GM12878 (cell line): ENCODE measurements at regions not wholly inside any gene's neighbourhood (a gene's known extent, or its start where the extent isn't known, plus 50 kb on each side); places are given as distances from the start of the nearest gene placed in this dataset.
"Not testable (repeated sequence)": the region's sequence is repeated elsewhere in the genome, so short reads cannot be mapped to it uniquely, and the experiment has no call there.

Experiments used
- ATAC-seq: fragments of 200-7000 bp; cut with Tn5 transposase; 3 replicates; pipeline ENCODE4 v1.9.1; 2020; ENCODE audit warnings: mild to moderate bottlenecking, moderate library complexity
- BruUV-seq: library from RNA; stranded (reverse); fragments of 400-500 nt; replicated peaks from 2 replicates; lab custom pipeline; 2021; lab: Mats Ljungman, UMichigan
- CTCF ChIA-PET: fragments of 300-600 bp; sonication (Branson Sonifier 250); formaldehyde crosslinking; extraction: SDS; loops from one replicate; lab custom pipeline; 2021; ENCODE audit warnings: inconsistent platforms; lab: Yijun Ruan, JAX
- POLR2A ChIA-PET: fragments of 350-600 bp; formaldehyde crosslinking; extraction: SDS; loops from one replicate; lab custom pipeline; 2021; ENCODE audit warnings: inconsistent platforms; lab: Charles Lee
- RAD21 ChIA-PET: fragments of 300-600 bp; sonication (Branson Sonifier 250); formaldehyde crosslinking; loops from one replicate; lab custom pipeline; 2023; ENCODE audit warnings: antibody characterized with exemption; ENCODE audit not compliant: unreplicated experiment; lab: Charles Lee
- SMC1A ChIA-PET: fragments of 300-600 bp; sonication (Branson Sonifier 250); formaldehyde crosslinking; loops from one replicate; lab custom pipeline; 2023; ENCODE audit not compliant: unreplicated experiment, uncharacterized antibody; lab: Charles Lee
- DNase-seq: peaks from one replicate; pipeline ENCODE4 v3.0.0-alpha.2; 2011; ENCODE audit warnings: low read depth, low spot score
- FAIRE-seq: peaks from 3 replicates; lab custom pipeline; 2011; peaks lifted over from hg19 to GRCh38; lab: Jason Lieb, UNC
- H2AFZ ChIP-seq: 2 replicates; pipeline ENCODE4 v1.6.0; 2011; ENCODE audit warnings: low read depth, low read length, control low read depth; ENCODE audit not compliant: control insufficient read depth
- H3K27ac ChIP-seq: 2 replicates; pipeline ENCODE4 v1.5.1; 2011; ENCODE audit warnings: control low read depth; ENCODE audit not compliant: control insufficient read depth, insufficient read depth
- H3K27me3 ChIP-seq, 2 experiments: replicated peaks in 1 of 2; 2 replicates each; pipeline versions ENCODE4 v1.6.0 to v1.6.1; 2011; ENCODE audit warnings: low read length in 1 of 2; ENCODE audit not compliant: control insufficient read depth in 2 of 2, insufficient read depth in 2 of 2
- H3K36me3 ChIP-seq, 2 experiments: 2 replicates each; pipeline ENCODE4 v1.5.1; 2011; ENCODE audit warnings: low read length in 1 of 2; ENCODE audit not compliant: control insufficient read depth in 2 of 2, insufficient read depth in 2 of 2
- H3K4me1 ChIP-seq: 2 replicates; pipeline ENCODE4 v1.6.1; 2011; ENCODE audit warnings: mild to moderate bottlenecking, low read length, moderate library complexity, mixed read lengths; ENCODE audit not compliant: control insufficient read depth, insufficient read depth
- H3K4me2 ChIP-seq: 2 replicates; pipeline ENCODE4 v1.6.0; 2011; ENCODE audit warnings: control low read depth; ENCODE audit not compliant: control insufficient read depth, insufficient read depth
- H3K4me3 ChIP-seq: fragments of 200-600 bp; sonication (generic); 2 replicates; pipeline ENCODE4 v1.5.1; 2016
- H3K79me2 ChIP-seq: 2 replicates; pipeline ENCODE4 v1.6.0; 2011; ENCODE audit warnings: low read length; ENCODE audit not compliant: control insufficient read depth, insufficient read depth
- H3K9ac ChIP-seq: 2 replicates; pipeline ENCODE4 v1.8.0; 2011; ENCODE audit warnings: low read length, control low read depth, mixed read lengths; ENCODE audit not compliant: control insufficient read depth, insufficient read depth
- H3K9me3 ChIP-seq: replicated peaks from 3 replicates; pipeline ENCODE4 v1.5.1; 2011; ENCODE audit warnings: mild to moderate bottlenecking, low read length; ENCODE audit not compliant: control insufficient read depth, insufficient read depth
- H4K20me1 ChIP-seq: 2 replicates; pipeline ENCODE4 v1.6.0; 2011; ENCODE audit not compliant: control insufficient read depth, insufficient read depth
- CBX5 ChIP-seq: sonication (generic); IDR thresholded peaks from 2 replicates; pipeline ENCODE4 v1.6.1; 2016; ENCODE audit warnings: low read depth, moderate library complexity, mild to moderate bottlenecking, inconsistent platforms
- CTCF ChIP-seq, 3 experiments: IDR thresholded peaks in 2 of 3; conservative IDR thresholded peaks in 1 of 3; 2 replicates each; pipeline ENCODE4 v1.5.1; 2011; ENCODE audit warnings: low read depth in 3 of 3, low read length in 3 of 3, mild to moderate bottlenecking in 3 of 3, control low read depth in 2 of 3, moderate library complexity in 2 of 3, inconsistent platforms in 1 of 3, mixed read lengths in 1 of 3; ENCODE audit not compliant: control insufficient read depth in 2 of 3, insufficient read depth in 1 of 3; ENCODE audit errors: extremely low read depth in 1 of 3
- STAT3 ChIP-seq: IDR thresholded peaks from 2 replicates; pipeline ENCODE4 v1.6.1; 2011; ENCODE audit warnings: low read depth, low read length, improper control_type of control experiment
- WGBS: methylation state at CpG from one replicate; pipeline ENCODE4 v1.1.6; 2016; ENCODE audit warnings: low lambda C conversion rate; ENCODE audit not compliant: insufficient replicate concordance, insufficient coverage; ENCODE audit errors: missing lambda C conversion rate; 5-methylcytosine and 5-hydroxymethylcytosine counted together
- in situ Hi-C: fragments of 300-500 bp; cut with MboI; formaldehyde crosslinking; loops from 9 replicates; pipeline ENCODE4 v1.14.3; 2018; ENCODE audit warnings: mixed read lengths
- intact Hi-C: fragments of 100-400 bp; cut with micrococcal nuclease; formaldehyde crosslinking; loops from one replicate; pipeline ENCODE4 v1.14.2; 2022; ENCODE audit not compliant: unreplicated experiment

GRCh38 chr4:91684955-91685354 is 618.8 kb upstream of the GRID2 start (continued):
- TF ChIP-seq CTCF (IDR thresholded peaks at IDR 0.05 in 2 of 3, conservative IDR thresholded peaks at IDR 0.05 in 1 of 3; ENCODE audit: control insufficient read depth in 2 of 3, extremely low read depth in 1 of 3, insufficient read depth in 1 of 3, low read depth in 3 of 3, low read length in 3 of 3): no peak

- intact Hi-C loops (no loop called here), in situ Hi-C loops (no loop called here)
- Histone ChIP-seq H3K9me3 (no peaks in the 10 kb centered on the region), H3K4me2 (no peak overlapping the region), H3K27ac (no peak overlapping the region), H4K20me1 (no peaks in the 10 kb centered on the region), H3K9ac (no peak overlapping the region), H3K27me3 (no peaks in the 10 kb centered on the region), H3K4me1 (no peaks in the 10 kb centered on the region), H3K36me3 (no peaks in the 10 kb centered on the region), H2AFZ (no peak overlapping the region), H3K4me3 (no peak overlapping the region), H3K79me2 (no peaks in the 10 kb centered on the region)
- no peak for ATAC-seq
- no TSS peak for BruUV-seq
- SMC1A ChIA-PET: no interaction called here
- POLR2A ChIA-PET: no interaction called here
- RAD21 ChIA-PET: no interaction called here
- no peak for DNase-seq
- TF ChIP-seq STAT3 (no peak), CBX5 (no peak)
- FAIRE-seq: no peak
- CTCF ChIA-PET: no interaction called here
Measured at GRCh38 chr4:91688413-91688812, 615.4 kb upstream of the GRID2 start.

DNA sequence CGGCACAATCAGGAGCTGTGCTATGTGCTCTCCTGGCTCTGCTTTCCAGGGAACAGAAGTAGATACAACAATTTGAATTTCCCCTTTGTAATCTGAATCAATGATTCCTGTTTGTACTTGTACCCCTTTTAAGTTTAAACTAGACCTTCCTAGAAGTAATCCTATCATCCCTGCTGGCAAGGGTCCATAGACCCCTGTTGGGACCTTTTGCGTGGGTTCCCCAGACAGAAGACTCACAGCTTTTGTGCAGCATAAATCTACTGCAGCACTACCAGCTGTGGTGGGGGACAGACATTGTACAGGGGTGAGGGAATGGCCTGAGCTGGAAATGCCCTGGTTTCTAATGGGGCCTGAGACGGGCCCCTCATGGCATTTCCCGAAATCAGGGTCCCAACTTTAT is 604.1 kb upstream of the GRID2 start:
- H3K9ac ChIP-seq, H3K4me2 ChIP-seq, H3K4me1 ChIP-seq, intact Hi-C loops, H3K27me3 ChIP-seq, H3K4me3 ChIP-seq, in situ Hi-C loops, H3K9me3 ChIP-seq, DNase-seq, BruUV-seq, RAD21 ChIA-PET, ATAC-seq, POLR2A ChIA-PET, CTCF ChIA-PET, H2AFZ ChIP-seq, H3K36me3 ChIP-seq, FAIRE-seq, H3K27ac ChIP-seq, H4K20me1 ChIP-seq, H3K79me2 ChIP-seq: not testable (repeated sequence)
- SMC1A ChIA-PET: interaction anchor here (1.1 kb wide), 1 partner anchor 9 kb away, joined by 3 read pairs; no protein-coding TSS in a partner anchor
- 8% methylated on average over 4 of the region's 4 CpGs for WGBS
